Peyer's patch (tissue), 4 donors: ENCODE measurements at regions not wholly inside any gene's neighbourhood (a gene's known extent, or its start where the extent isn't known, plus 50 kb on each side); places are given as distances from the start of the nearest gene placed in this dataset.

Source experiments
- POLR2A ChIP-seq, 2 donors: fragments of 450-650 bp; IDR thresholded peaks; one replicate each; pipeline ENCODE4 v1.5.1; 2017; ENCODE audit warnings: antibody characterized with exemption in 2 of 2, mild to moderate bottlenecking in 2 of 2, moderate library complexity in 2 of 2
- TF ChIP-seq, protein P1 (sequence below), 6 experiments: fragments of 450-650 bp in 4 of 6; fragments of 200-600 bp in 2 of 6; sonication (generic) in 1 of 6; IDR thresholded peaks; one replicate each; pipeline ENCODE4 v1.5.1; 2017 to 2019; ENCODE audit warnings: antibody characterized with exemption in 6 of 6, mild to moderate bottlenecking in 3 of 6, moderate library complexity in 1 of 6

DNA sequence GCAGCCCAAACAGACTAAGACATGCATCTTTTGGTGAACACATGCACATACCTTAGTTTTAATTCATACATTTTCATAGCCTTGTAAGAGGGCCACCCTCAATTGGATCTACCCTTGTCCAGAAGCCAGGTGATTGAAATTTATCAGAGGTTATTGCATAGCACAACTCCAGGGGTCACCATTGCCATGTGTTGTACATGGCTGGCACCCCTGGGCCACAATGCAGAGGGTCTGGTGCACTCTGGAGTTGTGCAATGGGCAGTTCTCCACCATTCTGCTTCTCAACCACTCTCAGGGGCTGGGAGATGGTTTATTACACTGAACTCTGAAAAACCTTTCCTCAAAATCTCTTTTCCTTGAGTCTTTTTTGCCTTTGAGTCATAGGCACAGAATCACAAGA is 184.4 kb upstream of the CXorf66 start:
- TF ChIP-seq, protein P1, sequence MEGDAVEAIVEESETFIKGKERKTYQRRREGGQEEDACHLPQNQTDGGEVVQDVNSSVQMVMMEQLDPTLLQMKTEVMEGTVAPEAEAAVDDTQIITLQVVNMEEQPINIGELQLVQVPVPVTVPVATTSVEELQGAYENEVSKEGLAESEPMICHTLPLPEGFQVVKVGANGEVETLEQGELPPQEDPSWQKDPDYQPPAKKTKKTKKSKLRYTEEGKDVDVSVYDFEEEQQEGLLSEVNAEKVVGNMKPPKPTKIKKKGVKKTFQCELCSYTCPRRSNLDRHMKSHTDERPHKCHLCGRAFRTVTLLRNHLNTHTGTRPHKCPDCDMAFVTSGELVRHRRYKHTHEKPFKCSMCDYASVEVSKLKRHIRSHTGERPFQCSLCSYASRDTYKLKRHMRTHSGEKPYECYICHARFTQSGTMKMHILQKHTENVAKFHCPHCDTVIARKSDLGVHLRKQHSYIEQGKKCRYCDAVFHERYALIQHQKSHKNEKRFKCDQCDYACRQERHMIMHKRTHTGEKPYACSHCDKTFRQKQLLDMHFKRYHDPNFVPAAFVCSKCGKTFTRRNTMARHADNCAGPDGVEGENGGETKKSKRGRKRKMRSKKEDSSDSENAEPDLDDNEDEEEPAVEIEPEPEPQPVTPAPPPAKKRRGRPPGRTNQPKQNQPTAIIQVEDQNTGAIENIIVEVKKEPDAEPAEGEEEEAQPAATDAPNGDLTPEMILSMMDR (IDR thresholded peaks at IDR 0.05): no peak
- TF ChIP-seq POLR2A (IDR thresholded peaks at IDR 0.05): no peak
